Endothelial cell of umbilical vein (primary cell): ENCODE measurements at regions not wholly inside any gene's neighbourhood (a gene's known extent, or its start where the extent isn't known, plus 50 kb on each side); places are given as distances from the start of the nearest gene placed in this dataset.

Source experiments
- BruUV-seq: library from RNA; stranded (reverse); fragments of 400-500 nt; replicated peaks from 2 replicates; lab custom pipeline; 2021; lab: Mats Ljungman, UMichigan
- CTCF ChIA-PET: fragments of 300-600, 350-600 bp; sonication (Branson Sonifier 250); formaldehyde crosslinking; loops from one replicate; lab custom pipeline; 2021; ENCODE audit warnings: antibody characterized with exemption, inconsistent platforms; lab: Charles Lee
- POLR2A ChIA-PET: fragments of 300-600, 350-600 bp; sonication (Branson Sonifier 250); formaldehyde crosslinking; loops from one replicate; lab custom pipeline; 2021; ENCODE audit warnings: antibody characterized with exemption, inconsistent platforms; lab: Charles Lee
- DNase-seq: peaks from one replicate; pipeline ENCODE4 v3.0.0-alpha.2; 2011; ENCODE audit warnings: low read depth, low spot score
- FAIRE-seq: peaks from 2 replicates; lab custom pipeline; 2011; peaks lifted over from hg19 to GRCh38; lab: Jason Lieb, UNC
- H2AFZ ChIP-seq: 2 replicates; pipeline ENCODE4 v1.6.0; 2012; ENCODE audit warnings: low read depth, low read length, control low read depth, inconsistent platforms
- H3K27ac ChIP-seq: 2 replicates; pipeline ENCODE4 v1.5.1; 2011; ENCODE audit warnings: low read depth, mild to moderate bottlenecking, control low read depth, low read length, moderate library complexity; ENCODE audit not compliant: insufficient read depth
- H3K27me3 ChIP-seq, 2 experiments: 2 replicates each; pipeline versions ENCODE4 v1.6.0 to v1.6.1; 2011; ENCODE audit warnings: low read length in 2 of 2, mixed read lengths in 1 of 2; ENCODE audit not compliant: control insufficient read depth in 2 of 2, insufficient read depth in 2 of 2
- H3K36me3 ChIP-seq, 2 experiments: 2 replicates in 1 of 2; 3 replicates in 1 of 2; pipeline ENCODE4 v1.5.1; 2011; ENCODE audit warnings: low read length in 2 of 2, mild to moderate bottlenecking in 1 of 2, moderate library complexity in 1 of 2; ENCODE audit not compliant: control insufficient read depth in 2 of 2, insufficient read depth in 2 of 2; ENCODE audit errors: extremely low read depth in 1 of 2
- H3K4me1 ChIP-seq: 3 replicates; pipeline ENCODE4 v1.5.1; 2011; ENCODE audit warnings: mild to moderate bottlenecking, low read length; ENCODE audit not compliant: control insufficient read depth, insufficient read depth; ENCODE audit errors: extremely low read depth
- H3K4me2 ChIP-seq: 2 replicates; pipeline ENCODE4 v1.6.1; 2011; ENCODE audit warnings: low read length, control low read depth, mixed read lengths; ENCODE audit not compliant: insufficient read depth
- H3K4me3 ChIP-seq, 3 experiments: fragments of 200-600 bp in 1 of 3; sonication (generic), shearing (Covaris generic) in 1 of 3; replicated peaks in 1 of 3; 2 replicates each; pipeline ENCODE4 v1.5.1; 2011 to 2016; ENCODE audit warnings: control low read depth in 3 of 3, low read length in 3 of 3, mild to moderate bottlenecking in 2 of 3, inconsistent platforms in 1 of 3, low read depth in 1 of 3, moderate library complexity in 1 of 3; ENCODE audit not compliant: insufficient read depth in 1 of 3
- H3K79me2 ChIP-seq: 2 replicates; pipeline ENCODE4 v1.6.0; 2012; ENCODE audit warnings: low read length, inconsistent platforms; ENCODE audit not compliant: control insufficient read depth, insufficient read depth
- H3K9ac ChIP-seq: replicated peaks from 2 replicates; pipeline ENCODE3; 2011; ENCODE audit warnings: low read length, control low read depth; ENCODE audit not compliant: insufficient read depth; ENCODE audit errors: extremely low read depth
- H3K9me1 ChIP-seq: replicated peaks from 3 replicates; pipeline ENCODE4 v1.6.0; 2011; ENCODE audit warnings: mild to moderate bottlenecking, low read length; ENCODE audit not compliant: control insufficient read depth, insufficient read depth; ENCODE audit errors: extremely low read depth
- H3K9me3 ChIP-seq: replicated peaks from 2 replicates; pipeline ENCODE4 v1.5.1; 2012; ENCODE audit warnings: low read length, inconsistent platforms; ENCODE audit not compliant: control insufficient read depth, insufficient read depth
- H4K20me1 ChIP-seq: replicated peaks from 2 replicates; pipeline ENCODE3; 2011; ENCODE audit warnings: mild to moderate bottlenecking, low read length; ENCODE audit not compliant: control insufficient read depth, insufficient read depth; ENCODE audit errors: extremely low read depth
- CTCF ChIP-seq, 2 donors: IDR thresholded peaks; 1 replicate in 1 of 2; 2 replicates in 1 of 2; pipeline ENCODE4 v1.5.1; 2011; ENCODE audit warnings: low read length in 2 of 2, mild to moderate bottlenecking in 2 of 2, moderate library complexity in 2 of 2, control low read depth in 1 of 2, inconsistent platforms in 1 of 2, low read depth in 1 of 2; ENCODE audit not compliant: insufficient read depth in 1 of 2; ENCODE audit errors: extremely low read depth in 1 of 2
- EZH2 ChIP-seq: IDR thresholded peaks from 2 replicates; pipeline ENCODE4 v1.6.1; 2012; ENCODE audit warnings: borderline replicate concordance, low read depth, mild to moderate bottlenecking, moderate library complexity, low read length, inconsistent platforms; ENCODE audit not compliant: severe bottlenecking
- FOS ChIP-seq: IDR thresholded peaks from 2 replicates; pipeline ENCODE4 v1.6.1; 2011; ENCODE audit warnings: mild to moderate bottlenecking, low read length, moderate library complexity, borderline replicate concordance; ENCODE audit not compliant: insufficient read depth
- GATA2 ChIP-seq: IDR thresholded peaks from 2 replicates; pipeline ENCODE4 v1.7.0; 2011; ENCODE audit warnings: low read depth, mild to moderate bottlenecking, moderate library complexity, mixed read lengths, low read length; ENCODE audit not compliant: insufficient read length, insufficient read depth
- JUN ChIP-seq: IDR thresholded peaks from 2 replicates; pipeline ENCODE4 v1.6.1; 2011; ENCODE audit warnings: borderline replicate concordance, low read depth; ENCODE audit not compliant: insufficient read length, insufficient read depth
- MAX ChIP-seq: IDR thresholded peaks from 2 replicates; pipeline ENCODE4 v1.6.1; 2011; ENCODE audit not compliant: insufficient read depth, insufficient read length
- MYC ChIP-seq: IDR thresholded peaks from one replicate; pipeline ENCODE4 v1.6.1; 2011; ENCODE audit warnings: mild to moderate bottlenecking, low read depth, low read length
- POLR2A ChIP-seq: IDR thresholded peaks from 2 replicates; pipeline ENCODE4 v1.6.1; 2012; ENCODE audit warnings: low read depth, mild to moderate bottlenecking, control low read depth, low read length
- POLR2AphosphoS5 ChIP-seq: IDR thresholded peaks from 2 replicates; pipeline ENCODE4 v1.6.1; 2012; ENCODE audit warnings: low read depth, mild to moderate bottlenecking, control low read depth, low read length, moderate library complexity; ENCODE audit not compliant: insufficient read depth
- dilution Hi-C: fragments of 300-500 bp; cut with MboI; formaldehyde crosslinking; loops from one replicate; pipeline ENCODE4 v1.15.0; 2019; ENCODE audit warnings: low sequenced_read_pairs; ENCODE audit not compliant: extremely low pct_ligation_motif_present
- intact Hi-C: fragments of 100-400 bp; cut with micrococcal nuclease; formaldehyde crosslinking; loops from one replicate; pipeline ENCODE4 v1.10.0; 2022

DNA sequence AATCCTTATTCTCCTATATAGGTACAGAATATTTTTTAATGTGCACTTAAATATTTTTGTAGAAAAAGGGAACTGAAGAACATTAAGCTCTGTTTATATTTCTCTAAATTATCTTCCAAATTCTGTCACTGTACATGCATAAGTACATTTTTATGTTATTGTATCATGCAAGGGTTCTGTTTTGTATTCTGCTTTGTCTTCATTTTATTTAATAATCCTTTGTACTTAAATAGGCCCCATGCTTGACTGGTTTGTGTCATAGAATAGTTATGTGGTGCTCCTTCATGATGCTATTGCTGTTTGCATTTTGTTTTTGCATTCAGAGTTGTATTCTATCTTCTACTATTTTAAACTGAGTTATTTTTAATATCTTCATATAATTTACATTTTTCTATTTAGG is 111.9 kb upstream of the EDNRA start:
- Histone ChIP-seq H2AFZ (no peak overlapping the region), H3K9me3 (no peaks in the 10 kb centered on the region), H4K20me1 (no peaks in the 10 kb centered on the region), H3K4me1 (peaks cover 17% of the 10 kb centered on the region), H3K36me3 (no peaks in the 10 kb centered on the region), H3K4me3 (no peak overlapping the region), H3K79me2 (no peaks in the 10 kb centered on the region), H3K9ac (no peak overlapping the region), H3K27ac (no peak overlapping the region), H3K27me3 (no peaks in the 10 kb centered on the region), H3K9me1 (no peaks in the 10 kb centered on the region), H3K4me2 (no peak overlapping the region)
- no peak for FAIRE-seq
- no peak for DNase-seq
- dilution Hi-C loops: no loop called here
- ChIA-PET CTCF (no interaction called here), POLR2A (no interaction called here)
- intact Hi-C loops: no loop called here
- BruUV-seq: no TSS peak
- TF ChIP-seq GATA2 (no peak), JUN (no peak), POLR2AphosphoS5 (no peak), MAX (no peak), MYC (no peak), EZH2 (no peak), CTCF (IDR thresholded peaks at IDR 0.05; ENCODE audit: extremely low read depth in 1 of 2, insufficient read depth in 1 of 2, low read depth in 1 of 2, low read length in 2 of 2) (no peak), FOS (no peak), POLR2A (no peak)
